ENCODE measurements at regions not wholly inside any gene's neighbourhood (a gene's known extent, or its start where the extent isn't known, plus 50 kb on each side); places are given as distances from the start of the nearest gene placed in this dataset.
A peak's percentile ranks its signal among the peaks of the same experiment; 100 is the strongest.

DNA sequence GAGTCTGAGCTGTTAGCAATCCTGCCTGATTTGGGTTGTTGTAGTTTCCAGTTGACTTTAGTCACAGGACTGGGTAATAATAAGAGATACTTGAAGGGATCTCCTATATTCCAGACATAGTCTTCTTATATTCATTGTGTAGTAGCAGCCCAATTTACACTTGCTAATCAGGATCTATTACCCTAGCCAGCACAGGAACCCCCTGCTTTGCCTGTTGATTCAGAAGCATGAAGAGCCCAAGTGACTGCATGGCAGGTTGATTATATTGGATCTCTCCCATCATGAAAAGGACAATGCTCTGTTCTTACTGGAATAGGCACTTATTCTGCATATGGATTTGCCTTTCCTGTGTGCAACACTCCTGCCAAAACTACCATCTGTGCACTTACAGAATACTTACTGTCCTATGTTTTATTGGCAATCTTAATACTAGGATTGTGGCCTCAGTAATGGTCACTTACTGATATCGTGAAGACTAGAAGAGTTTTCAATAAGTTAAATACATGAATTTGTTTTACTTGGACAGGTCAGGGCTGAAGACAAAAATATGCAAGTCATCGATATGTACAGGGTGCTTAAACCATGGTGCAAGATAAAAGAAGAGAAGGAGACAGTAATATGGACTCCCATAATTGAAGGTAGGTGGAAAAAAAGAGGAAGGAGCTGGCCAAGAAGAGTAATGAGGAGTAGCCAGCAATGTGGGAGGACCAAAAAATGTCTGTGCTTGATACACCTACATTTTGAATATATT lies 304.1 kb downstream of the MCTP2 start:
- DNase-seq (ENCODE audit: low read depth in 3 of 3), result no peak

DNA sequence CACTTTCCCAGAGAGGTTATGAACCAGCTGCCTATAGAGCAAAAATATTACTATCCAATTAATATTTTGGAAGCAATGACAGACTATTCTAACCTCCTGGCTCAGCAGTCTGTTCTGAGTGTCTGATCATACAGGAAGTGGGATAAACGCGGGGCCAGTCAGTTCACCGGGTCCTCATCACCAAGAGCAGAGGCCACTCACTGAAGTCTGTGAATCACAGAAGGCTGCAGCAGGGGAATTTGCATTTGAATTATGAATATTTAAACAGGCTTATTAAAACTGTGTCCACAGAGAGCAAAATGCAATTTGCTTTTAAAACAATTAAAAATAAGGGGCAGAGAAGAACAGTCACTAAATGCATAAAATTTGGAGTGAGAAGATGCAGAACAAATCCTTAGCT lies 305.2 kb downstream of the MCTP2 start:
- no peak for DNase-seq (ENCODE audit: low read depth in 3 of 3)

DNA sequence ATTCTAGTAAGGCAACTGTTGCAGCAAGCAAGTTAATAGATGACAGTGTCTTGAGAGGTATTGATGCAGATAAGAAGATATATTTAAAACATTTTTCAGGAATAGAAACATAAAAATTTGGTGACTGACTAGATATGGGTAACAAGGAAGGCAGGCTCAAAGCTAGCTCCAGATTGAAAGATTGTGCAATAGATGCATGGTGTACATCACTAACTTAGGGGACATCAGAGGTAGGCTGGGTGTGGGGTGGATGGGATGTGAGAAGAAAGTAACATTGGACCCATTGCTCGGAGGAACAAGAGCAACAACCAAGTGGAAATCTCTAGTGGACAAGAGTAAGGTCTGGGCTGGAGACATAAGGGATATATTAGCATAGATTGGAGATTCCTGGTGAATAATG lies 306.9 kb downstream of the MCTP2 start:
- DNase-seq (ENCODE audit: low read depth in 3 of 3), result no peak

DNA sequence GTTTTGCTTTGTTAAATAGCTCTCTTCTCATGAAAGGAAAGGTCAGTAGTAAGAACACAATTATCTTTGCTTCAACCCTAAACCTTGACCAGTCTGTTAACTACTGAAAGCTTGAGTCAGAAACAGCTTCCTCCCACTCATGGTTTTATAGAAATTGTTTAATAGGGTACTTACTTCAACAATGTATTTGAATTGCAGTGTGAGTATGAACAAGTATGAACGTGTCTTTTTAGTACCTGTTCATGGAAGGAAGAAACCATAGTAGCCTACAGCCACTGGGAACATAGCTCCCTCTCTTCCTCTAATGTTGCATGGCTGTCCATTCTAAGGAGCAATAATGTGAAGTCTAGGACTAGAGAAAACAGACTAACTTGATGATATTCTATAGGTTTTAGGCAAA lies 311.0 kb downstream of the MCTP2 start:
- no peak for DNase-seq (ENCODE audit: low read depth in 3 of 3)

DNA sequence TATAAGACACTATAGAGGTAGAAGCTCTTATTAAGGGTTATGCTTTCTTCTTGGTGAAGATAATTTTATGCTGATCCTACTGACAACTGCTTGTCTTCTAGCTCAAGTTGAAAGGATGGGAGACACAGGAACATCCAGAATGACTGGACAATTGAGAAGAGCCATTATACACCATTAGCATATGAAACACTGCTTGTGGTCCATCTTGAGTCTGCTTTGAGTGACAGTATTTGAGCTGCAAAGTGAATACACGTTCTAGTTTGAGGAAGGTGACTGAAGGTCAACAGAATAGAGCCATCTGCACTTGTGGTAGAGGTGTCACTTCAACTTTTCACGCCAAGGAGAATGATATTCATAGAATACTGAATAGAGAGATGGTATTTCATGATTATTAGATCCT lies 315.4 kb downstream of the MCTP2 start:
- no peak for DNase-seq (ENCODE audit: low read depth in 3 of 3)

DNA sequence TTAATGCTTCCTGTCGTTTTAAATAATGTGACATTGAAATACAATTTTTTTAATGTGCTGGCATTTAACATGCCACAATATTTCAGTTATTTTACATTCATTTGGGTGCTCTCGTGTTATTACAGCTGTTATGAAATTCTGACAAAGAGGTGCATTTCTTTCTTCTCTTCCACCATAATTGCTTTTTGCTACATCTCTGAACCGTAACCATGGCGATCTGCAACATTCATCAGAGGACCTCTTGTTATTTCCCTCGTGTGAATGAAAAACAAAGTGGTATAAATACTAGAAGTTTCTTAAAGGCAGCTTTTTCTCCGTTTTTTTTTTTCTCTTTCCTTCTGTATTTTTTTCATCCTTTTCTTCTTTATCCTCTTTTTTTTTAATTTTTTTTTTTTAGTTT lies 316.4 kb downstream of the MCTP2 start:
- DNase-seq (ENCODE audit: low read depth in 3 of 3), result no peak

DNA sequence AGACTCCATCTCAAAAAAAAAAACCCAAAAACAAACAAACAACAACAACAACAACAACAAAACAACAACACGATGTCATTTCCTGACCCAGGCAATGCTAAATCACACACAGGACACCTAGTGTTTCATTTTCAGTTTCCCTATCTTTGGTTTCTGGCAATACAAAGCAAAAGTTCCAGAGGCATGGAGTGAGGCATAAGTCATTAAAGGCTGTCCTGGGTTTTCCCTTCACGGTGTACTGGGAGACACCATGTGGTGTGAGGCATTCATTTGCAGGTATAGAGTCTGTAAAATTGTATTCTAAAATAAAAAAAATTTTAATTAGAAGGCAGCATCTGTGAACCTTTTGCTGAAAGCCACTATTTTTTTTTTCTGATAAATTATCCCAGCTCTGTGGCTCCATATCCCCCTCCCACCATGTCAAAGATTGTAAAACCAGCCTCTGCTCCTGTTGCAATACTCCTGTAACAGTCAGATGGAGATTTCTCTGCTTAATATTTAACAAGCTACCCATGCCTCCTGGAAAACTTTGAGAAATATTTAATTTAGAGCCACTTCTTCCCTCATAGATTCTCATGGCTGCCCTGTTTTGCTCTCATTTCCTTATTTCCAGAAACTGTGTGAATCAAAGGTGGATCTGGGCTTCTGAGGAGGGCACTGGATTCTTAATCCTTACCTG lies 324.6 kb downstream of the MCTP2 start:
- no peak for DNase-seq (ENCODE audit: low read depth in 3 of 3)

DNA sequence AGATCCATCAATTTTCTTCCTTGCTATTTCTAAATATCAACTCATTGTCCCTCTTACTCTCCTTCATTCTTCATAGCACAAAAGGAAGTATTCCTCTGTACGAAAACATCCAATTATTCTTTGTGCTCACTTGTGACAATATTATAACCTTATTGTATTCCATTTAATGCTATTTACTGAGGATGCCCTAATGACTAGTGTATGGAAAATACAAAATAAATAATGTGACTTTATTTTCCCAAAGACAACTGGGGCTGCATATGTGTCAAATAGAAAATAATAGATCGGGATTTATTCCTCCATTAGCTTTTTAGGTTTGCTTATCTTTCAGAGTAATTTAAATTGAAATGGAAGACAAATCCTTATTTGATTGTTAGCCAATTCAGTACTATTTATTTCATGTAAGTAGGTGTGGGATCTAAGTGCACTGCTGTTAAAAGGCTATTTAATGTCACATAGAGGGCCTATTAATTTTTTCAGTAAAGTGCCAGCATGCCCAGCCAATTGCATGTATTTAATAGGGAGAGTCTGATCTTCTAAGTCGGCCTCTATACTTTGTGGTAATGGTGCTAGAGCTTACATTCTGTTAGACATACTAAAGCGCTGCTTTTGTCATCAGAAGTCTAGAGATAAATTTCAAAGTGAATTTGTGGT lies 329.8 kb downstream of the MCTP2 start:
- DNase-seq (ENCODE audit: low read depth in 3 of 3), result no peak

DNA sequence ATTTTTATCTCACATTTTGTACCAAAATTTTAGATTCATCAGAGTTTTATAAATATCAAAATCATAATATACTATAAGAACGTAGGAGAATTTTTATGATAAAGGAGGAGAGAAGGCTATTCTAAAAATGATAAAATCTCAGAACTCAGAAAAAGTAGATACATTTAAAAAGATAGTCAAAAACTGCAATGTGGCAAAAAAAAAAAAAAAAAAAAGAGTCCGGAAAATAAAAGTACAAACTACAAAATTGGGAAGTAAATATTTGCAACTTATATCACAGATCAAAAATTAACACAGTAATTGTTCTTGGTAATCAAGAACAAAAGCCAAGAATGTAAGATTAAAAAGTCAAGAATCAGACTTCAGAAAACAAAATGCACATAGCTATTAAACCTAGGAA lies 332.1 kb downstream of the MCTP2 start:
- no peak for DNase-seq (ENCODE audit: low read depth in 3 of 3)

DNA sequence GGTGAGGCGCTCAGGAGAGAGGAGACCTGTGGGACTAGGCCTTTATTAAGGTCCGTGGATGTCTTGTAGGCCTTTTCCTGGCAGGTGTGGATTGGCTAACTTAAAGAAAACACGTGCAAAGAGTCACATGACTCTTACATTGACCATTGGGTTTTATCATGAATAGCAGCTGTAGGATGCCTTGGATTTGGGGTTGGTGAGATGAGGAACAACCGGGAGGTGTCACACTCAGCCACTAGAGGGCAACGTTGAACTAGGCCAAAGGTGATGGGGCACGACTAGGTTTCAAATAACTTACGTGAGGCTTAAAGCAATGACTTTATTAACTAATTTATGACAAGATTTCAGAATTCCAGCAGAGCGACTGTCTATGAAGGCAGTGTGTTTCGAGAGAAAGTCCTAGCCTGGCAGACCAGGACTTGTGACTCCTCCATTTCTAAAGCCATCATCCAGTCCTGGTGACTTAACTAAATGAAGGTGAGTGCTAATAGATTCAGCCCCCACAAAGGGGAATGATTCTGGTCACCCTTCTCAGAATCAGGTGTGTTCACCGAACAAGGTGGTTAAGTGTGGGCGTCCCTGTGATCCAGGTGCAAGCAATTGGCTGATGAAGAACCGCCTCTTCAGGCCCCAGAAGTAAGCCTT lies 345.6 kb downstream of the MCTP2 start:
- peak; percentile 10 to 40 (median 17) for DNase-seq (ENCODE audit: low read depth in 3 of 3)

DNA sequence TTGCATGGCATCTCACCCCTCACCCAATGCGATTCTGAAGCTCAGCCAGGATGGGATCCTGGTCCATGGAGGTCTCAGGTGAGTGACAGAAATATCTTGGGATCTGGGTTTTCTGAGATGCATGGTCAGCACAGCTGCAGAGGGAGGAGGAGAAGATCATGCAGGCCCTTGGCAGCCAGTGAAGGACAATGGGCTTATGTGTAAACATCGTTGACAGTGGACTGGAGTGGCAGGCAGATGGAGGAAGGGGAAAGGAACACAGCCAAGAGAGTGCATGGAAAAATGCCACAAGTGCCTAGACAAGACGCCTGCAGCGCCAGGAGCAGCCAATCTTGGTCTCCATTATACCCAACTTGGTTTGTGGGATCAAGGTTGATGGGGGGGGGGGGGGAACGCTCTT lies 347.9 kb downstream of the MCTP2 start:
- DNase-seq (ENCODE audit: low read depth in 3 of 3), result no peak

DNA sequence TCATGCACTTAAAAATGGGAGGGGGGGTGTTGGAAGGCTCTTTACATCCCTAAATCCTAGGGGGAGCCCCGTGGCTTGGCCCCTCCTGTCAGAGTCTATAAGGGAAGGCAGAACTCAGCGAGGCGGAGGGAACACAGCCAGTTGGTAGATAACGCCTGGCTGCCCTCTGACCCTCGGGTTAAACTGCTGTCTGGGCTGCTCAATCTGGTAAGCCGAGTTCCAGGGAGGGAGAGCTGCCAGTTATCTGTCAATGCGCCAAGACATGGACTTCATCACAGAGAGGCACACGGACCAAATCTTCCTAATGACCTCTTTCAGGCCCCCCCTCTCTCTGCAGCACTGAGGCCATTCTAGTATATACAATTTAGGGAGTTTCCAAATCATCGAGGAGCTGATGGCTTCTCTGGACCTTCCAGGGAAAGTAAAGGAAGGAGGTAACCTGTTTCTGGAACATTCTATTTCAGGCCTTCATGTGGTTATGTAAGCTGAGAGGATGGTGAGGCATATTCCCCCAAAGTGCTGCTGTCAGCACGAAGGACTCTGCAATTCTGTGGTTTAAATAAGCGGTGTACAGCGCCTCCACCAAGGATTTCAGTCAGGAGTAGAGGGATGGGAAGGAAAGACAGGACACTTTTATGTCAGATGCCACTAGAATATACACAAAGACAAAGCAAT lies 349.0 kb downstream of the MCTP2 start:
- DNase-seq (ENCODE audit: low read depth in 3 of 3), result no peak

DNA sequence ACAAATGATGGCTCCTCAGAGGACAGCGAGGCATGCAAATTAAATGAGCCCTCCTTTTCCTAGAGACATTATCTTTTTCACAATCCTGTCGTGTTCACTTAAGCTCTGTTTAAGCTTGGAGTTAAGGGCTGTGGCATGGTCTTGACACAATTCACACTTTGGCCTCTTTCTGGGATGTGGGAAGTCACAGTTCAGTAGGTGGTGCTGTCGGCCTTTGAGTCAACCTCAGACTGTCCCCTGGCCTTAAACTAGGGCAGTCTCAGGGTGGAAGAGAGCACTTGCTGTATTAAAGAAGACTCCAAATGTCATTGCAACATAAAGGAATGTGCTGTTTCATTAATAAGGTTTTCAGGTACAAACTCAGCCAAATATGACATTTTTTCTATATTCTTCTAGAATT lies 351.0 kb downstream of the MCTP2 start:
- no peak for DNase-seq (ENCODE audit: low read depth in 3 of 3)

DNA sequence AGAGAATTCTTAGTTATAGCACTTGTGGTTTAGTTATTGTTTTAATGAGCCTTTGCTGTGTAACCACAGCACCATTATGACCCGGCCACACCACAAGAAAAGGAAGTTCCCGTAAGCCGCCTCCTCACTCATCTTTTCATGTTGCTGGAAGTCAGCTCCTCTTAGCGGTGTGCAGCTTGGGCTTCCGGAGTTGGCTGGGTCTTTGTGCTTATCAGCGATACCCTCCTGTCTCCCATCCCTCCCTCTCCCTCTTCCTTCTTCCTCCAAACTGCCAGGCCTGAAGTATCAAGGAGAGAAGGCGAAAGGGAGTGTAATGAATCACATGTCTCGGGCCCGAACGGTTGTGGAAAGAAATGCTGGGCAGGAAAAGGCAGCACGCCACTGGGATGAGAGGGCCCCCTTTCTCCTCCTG lies 353.5 kb downstream of the MCTP2 start:
- DNase-seq (ENCODE audit: low read depth in 3 of 3), result peak; percentile 29 to 51 (median 37)

DNA sequence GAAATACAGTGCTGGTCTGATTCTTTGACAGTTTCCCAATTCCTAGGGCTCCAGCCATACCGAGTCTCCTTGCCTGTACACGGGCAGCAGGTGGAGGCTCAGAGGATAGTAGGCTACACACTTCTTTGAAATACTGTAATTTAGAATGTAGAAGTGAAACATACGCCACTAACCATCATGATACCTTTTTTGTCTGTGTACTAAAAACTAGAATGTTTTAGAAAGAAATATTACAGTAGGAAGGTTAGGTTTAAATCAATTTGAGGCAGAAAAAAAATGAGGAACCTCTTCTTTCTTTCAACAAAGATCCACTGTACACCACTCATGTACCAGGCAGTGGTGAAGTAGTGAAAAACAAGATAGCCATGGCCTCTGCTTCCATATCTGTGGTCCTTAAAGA lies 354.7 kb downstream of the MCTP2 start:
- no peak for DNase-seq (ENCODE audit: low read depth in 3 of 3)

DNA sequence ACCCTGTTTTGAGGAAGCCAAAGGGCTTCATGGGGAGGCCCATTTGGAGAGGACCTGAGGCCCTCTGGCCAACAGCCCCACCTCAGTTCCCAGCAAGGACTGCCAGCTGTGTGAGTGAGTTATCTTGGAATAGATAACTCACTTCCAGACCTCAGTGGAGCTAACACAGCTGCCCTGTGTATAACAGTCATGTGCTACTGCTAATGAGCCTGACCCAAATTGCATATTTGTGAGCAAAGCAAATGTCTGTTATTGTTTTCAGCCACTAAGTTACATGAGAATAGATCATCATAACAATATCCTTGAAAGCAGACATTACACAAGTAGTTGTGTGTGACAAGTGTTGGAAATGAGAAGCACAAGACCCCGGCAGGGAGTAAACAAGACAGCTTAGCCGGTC lies 355.8 kb downstream of the MCTP2 start:
- no peak for DNase-seq (ENCODE audit: low read depth in 3 of 3)

DNA sequence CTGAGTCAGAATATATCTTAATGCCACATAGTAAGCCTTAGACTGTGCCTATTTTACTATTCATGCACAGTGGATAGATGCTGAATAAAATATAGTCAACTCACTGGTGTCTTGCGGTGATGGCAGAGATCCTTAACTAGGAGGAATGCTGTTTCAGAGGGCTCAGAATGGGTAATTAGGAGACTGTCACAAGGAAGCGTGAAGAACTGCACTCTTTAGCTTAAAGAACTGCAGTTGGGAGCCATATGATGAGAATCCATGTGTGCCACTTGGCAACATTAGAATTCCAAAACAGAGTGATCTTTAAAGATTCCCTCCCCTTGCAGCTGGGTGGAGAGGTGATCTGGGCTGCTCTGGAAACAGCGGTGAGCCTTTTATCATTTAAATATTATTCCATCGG lies 357.6 kb downstream of the MCTP2 start:
- DNase-seq (ENCODE audit: low read depth in 3 of 3), result no peak

DNA sequence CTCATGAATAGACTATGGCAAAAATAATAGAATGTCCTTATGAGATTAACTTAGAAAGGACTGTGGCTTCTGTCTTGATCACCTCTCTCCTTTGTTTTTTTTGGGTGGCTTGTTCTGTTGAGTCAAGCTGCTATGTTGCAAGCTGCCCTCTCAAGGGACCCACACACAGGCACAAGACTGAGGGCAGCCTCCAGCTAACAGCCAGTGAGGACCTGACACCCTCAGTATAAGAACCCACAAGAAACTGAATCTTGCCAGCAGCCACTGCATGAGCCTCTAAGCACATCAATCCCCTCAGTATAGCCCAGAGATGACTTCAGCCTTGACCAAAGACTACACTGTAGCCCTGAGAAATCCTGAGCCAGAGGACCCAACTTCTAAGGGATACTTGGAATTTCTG lies 361.1 kb downstream of the MCTP2 start:
- DNase-seq (ENCODE audit: low read depth in 3 of 3), result no peak

DNA sequence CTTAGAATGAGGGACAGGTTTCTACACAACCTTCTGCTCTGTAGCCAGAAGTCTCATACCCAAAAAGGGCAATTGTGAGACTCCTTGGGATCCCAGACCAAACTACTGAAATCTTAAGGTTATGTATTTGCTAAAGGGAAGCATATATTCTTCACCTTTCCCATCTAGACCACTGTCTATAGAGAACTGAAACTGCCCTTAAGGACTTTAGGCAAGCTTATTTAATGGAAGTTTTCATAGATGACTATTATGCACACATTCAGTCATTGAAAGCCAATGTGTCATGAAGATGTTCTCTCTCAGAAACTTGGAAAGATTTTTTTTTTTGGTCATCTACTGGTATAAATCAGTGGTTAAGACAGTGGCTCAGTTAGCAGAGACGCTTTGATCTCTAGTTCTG lies 365.3 kb downstream of the MCTP2 start:
- DNase-seq (ENCODE audit: low read depth in 3 of 3), result no peak

DNA sequence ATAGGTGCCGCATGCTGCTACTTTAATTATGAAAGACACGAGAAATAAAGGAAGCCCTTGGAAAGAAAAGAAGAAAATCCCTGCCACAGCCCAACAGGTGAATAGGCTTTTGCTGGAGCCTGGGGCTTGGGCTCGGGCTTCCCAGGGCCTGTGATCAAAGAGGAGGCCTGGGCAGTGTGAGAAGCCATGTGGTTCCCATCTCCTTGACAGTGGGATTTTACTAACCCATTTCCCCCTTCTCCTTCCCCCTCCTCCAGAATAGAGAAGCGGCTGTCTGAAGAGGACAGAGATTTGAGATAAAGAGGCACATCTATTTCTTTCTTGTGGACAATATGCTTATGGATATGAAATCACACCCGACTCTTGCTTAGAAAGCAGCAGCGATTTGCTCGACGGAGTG lies 369.1 kb downstream of the MCTP2 start:
- DNase-seq (ENCODE audit: low read depth in 3 of 3), result no peak

DNA sequence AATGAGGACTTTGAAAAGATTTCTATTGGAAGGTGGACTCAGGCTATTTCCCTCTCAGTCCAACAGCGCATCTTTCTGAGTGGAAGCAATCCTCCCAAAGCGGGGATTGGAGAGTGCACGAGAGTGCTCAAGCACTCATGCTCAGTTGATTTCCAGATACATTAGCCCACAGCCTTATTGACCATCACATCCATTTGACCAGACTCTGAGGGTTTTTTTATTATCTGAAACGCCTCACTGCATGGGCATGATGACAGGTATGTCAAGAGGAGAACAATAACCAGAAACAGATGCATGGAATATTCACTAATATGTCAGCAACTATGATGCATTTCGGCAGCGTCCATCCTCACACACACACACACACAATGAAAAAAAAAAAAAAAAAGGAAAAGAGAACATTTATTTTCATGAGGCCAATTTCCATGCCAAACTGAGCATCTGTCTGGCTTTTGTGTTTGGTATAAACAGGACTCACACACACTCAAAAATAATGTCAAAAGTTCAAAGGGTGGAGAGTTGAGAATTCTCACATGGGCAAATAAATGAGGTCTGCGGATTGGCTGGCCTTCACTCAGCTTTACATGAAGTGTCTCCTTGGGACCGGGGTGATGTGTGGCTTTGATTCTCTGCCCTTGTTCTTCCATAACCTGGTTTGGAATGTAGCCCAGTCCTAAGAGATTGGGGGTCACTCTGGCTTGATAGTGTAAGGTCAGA lies 371.6 kb downstream of the MCTP2 start:
- no peak for DNase-seq (ENCODE audit: low read depth in 3 of 3)

All from stimulated activated CD4-positive, alpha-beta T cell treated with anti-CD3 and anti-CD28 coated beads, TNF-alpha, amount 100 ng/mL, for 48 hours (primary cell).